Stimulated activated CD4-positive, alpha-beta T cell treated with anti-CD3 and anti-CD28 coated beads, Interleukin-4, amount 100 ng/mL, for 1 hour (primary cell): ENCODE measurements at regions not wholly inside any gene's neighbourhood (a gene's known extent, or its start where the extent isn't known, plus 50 kb on each side); places are given as distances from the start of the nearest gene placed in this dataset.

Experiments used
- DNase-seq: peaks from one replicate; pipeline ENCODE4 v3.0.0-alpha.2; 2020

DNA sequence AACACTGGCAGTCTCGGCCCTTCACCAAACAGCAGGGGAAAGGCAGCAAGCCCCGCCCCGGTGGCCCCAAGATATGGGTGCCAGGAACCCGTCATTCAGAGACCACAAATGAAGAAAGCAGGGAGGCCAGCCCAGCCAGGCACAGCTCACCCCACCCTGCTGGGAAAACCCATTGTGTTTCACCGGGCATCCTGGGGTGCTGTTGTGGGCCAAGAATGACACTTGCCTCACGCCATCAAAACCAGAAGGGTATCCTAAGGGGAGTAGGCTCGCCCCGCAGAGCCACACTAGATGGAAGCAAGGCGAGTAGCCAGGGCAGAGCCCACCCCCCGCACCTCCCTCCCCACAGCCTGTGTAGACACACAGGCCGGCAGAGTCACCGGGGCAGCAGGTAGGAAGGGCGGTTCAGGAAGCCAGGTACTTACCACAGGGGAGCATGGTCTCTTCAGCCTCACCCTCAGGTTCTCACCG, 72.5 kb upstream of the KCNMA1 start:
- DNase-seq = no peak

DNA sequence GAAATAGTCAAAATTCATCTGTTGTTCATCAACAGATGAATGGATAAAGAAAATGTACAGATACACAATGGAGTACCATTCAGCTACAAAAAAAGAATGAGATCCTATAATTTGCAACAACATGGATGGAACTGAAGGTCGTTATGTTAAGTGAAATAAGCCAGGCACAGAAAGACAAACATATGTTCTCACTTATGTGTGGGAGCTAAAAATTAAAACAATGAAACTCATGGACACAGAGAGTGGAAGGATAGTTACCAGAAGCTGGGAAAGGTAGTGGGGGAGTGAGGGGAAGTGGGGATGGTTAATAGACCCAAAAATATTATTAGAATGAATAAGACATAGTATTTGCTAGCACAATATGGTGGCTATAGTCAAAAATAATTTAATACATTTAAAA, 70.0 kb upstream of the KCNMA1 start:
- DNase-seq = no peak

DNA sequence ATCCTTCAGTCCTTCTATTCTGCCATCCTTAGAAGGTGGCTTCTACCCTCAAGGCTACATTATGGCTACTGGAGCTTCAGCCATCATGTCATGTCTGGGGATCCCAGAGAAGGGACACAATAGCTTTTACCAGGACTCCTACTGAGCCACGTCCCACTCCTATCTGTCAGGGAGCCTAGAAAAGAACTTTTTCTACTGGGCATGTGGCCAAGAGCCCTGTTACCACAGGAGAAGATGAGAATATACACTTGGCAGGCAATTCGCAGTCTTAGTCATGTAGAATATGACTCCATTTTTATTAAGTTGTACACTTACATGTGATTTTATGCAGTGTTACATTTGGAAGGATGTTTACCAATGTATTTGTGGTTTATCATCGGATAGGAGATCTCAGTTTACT, 64.6 kb upstream of the KCNMA1 start:
- no peak for DNase-seq

DNA sequence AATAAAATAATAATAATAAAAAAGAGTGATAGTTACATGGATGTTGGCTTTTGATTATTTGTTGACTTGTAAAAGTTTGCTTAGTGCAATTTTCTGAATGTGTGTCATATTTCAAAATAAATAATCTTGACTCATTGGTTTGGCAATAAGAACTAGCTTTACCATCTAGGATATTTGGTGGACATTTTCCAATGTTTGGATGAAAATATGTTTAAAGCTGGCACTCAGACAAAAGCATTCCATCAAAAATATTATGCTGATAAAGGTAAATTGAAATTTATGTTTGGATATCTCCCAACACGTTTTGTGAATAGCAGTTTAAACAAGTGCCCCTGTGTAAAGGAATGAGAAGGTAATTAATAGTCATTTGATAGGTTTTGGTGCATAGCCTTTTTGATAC, 62.5 kb upstream of the KCNMA1 start:
- no peak for DNase-seq

DNA sequence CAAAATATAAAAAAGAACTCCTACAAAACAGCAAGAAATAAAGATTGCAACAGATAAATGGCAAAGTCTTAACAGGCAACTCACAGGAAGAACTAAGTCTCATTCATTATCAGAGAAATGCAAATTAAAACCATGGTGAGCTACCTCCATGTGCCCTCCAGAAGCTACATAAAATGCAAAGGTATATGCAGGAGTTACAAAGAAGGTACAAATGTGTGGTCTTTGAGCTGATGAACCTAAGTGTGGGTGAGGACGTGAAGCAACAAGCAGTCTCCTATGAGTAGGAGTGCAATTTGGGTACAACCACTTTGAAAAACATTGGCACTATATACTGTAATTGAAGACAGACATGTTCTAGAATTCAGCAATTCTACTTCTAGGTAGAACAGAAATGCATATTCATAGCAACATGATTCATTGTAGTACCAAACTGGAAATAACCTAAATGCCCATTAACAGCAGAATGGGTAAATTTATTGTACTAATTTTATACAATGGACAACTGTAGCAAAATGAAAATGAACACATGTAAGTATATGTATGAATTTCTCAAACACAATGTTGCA, 61.6 kb upstream of the KCNMA1 start:
- no peak for DNase-seq

DNA sequence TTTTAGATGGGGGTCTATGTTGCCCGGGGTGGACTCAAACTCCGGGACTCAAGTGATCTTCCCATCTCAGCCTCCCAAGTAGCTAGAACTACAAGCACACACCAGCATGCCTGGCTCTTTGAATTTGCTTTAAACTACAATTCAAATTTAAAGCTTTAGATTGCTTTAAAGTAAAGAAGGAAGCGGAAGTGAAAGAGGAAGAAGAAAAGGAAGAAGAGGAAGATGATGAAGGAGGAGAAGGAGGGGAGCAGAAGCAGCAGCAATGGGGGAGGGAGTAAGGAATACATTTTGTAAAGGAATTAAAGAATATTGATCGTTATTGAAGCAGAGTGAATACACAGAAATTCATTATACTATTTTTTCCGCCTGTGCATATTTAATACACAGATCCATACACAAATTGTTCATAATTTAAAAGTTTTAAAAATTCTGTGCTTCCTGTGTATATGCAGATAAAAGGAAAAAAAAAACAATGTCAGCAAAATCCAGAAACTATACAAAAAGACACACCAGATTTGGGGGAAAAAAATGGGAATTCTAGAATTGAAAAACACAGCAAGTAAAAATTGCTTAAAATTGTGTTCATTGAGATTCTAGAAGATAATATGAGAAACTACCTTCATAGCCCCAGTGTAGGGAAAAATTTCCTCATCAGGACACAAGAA, 60.8 kb upstream of the KCNMA1 start:
- DNase-seq = no peak

DNA sequence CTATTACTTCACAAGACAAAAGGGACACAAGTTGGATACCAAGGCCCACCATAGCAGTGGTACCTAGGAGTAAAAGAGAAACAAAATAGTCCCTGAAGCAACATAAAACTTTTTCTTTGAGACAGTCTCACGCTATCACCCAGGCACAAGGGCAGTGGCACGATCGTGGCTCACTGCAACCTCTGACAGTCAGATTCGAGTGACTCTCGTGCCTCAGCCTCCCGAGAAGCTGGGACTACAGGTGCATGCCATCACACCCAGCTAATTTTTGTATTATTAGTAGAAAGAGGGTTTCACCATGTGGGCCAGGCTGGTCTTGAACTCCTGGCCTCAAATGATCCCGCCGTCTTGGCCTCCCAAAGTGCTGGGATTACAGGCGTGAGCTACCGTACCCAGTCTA, 59.0 kb upstream of the KCNMA1 start:
- DNase-seq = no peak

DNA sequence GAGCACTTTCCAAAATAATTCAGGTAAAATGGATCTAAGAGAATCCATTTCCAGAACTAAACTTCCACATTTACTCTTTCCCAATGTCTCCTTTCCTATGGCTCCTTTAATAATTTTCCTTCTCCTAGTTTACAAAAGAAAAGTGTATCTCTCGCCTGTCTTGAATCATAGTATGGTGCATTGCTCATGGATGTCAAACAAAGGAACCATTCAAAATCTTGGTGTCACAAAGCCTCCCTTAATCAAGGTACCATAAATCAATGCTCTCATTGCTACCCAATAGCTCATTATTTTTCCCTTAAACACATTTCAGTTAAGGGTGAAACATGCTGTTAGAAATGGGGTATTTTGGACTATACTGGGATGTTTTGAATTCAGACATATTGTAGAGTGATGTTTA, 57.6 kb upstream of the KCNMA1 start:
- DNase-seq = no peak

DNA sequence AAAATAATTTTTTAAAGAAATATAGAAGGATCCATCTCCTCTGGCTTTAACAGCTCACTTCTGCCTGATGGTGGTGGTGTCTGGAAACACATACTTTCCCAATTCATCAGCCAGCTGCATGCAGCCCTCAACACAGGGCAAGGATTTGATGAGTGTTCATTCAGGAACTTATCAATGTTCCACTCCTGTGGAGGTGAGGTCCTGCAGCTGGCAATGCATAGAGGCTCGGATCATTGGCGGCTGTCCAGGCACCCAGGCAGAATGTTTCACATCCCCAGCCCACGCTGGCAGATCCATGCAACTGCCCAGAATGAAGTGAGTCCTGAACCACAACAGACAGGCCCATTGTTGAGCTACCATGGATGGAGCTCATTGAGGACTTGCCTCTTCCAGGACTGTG, 55.2 kb upstream of the KCNMA1 start:
- DNase-seq = no peak

DNA sequence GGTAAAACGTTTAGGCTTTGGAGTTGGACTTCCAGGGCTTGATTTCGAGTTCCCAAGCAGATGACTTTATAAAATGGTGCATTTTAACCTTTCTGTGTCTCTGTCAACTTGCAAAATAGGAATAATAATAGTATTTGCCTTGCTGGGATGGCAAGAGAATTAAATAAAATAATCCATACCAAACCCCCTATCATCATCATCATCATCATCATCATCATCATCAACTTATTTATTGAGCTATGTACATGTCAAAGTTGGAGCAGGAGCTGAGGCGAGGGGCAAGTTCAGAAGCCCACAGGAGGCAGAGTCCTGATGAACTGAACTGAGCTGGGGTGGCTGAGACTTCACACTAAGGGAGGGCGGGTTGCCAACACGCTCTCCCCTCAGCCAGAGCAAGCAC, 51.7 kb upstream of the KCNMA1 start:
- no peak for DNase-seq

DNA sequence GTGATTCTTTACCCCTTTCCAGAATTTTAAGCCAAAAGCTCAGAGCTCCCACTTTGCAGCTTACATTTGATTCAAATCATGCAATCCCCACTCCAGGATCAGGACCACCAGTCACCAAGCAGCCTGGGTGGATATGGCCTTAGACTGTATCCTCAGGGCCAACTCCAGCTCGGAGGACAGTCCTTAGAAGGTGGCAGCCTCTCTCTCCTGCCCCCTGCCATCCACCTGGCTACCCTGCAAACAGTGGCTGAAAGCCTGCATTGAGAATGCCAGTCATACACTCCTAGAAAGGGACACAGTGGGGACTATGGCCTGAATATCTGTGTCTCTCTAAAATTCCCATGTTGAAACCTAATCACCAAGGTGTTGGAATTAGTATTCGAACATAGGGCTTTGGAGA, 50.0 kb upstream of the KCNMA1 start:
- DNase-seq = no peak
